MM.1S (cell line): ENCODE measurements at regions not wholly inside any gene's neighbourhood (a gene's known extent, or its start where the extent isn't known, plus 50 kb on each side); places are given as distances from the start of the nearest gene placed in this dataset.

Source experiments
- CTCF ChIP-seq: fragments of 300-600 bp; sonication (generic); IDR thresholded peaks from 2 replicates; pipeline ENCODE4 v1.5.1; 2016; ENCODE audit warnings: antibody characterized with exemption, low read length, mixed read lengths
- EZH2 ChIP-seq: fragments of 300-600 bp; sonication (generic); optimal IDR thresholded peaks from 2 replicates; pipeline ENCODE3; 2017; ENCODE audit warnings: low read depth, mild to moderate bottlenecking, antibody characterized with exemption, low read length, mixed read lengths
- EZH2phosphoT487 ChIP-seq: fragments of 300-600 bp; sonication (generic); IDR thresholded peaks from 2 replicates; pipeline ENCODE4 v1.6.1; 2018; ENCODE audit warnings: antibody characterized with exemption, low read length

GRCh38 chr14:61190341-61190740, 90.8 kb downstream of the TMEM30B start:
- TF ChIP-seq CTCF (no peak), EZH2 (no peak), EZH2phosphoT487 (no peak)
